Prostate gland (tissue), 2 donors: ENCODE measurements at regions not wholly inside any gene's neighbourhood (a gene's known extent, or its start where the extent isn't known, plus 50 kb on each side); places are given as distances from the start of the nearest gene placed in this dataset.

Experiments used
- DNase-seq: peaks from one replicate; pipeline ENCODE4 v3.0.0-alpha.2; 2019; ENCODE audit warnings: low spot score
- H3K27ac ChIP-seq, 2 donors: fragments of 200-600 bp; sonication (generic); 2 replicates each; pipeline ENCODE4 v1.5.1; 2017 to 2019
- H3K27me3 ChIP-seq: fragments of 200-600 bp; sonication (generic); replicated peaks from 2 replicates; pipeline ENCODE4 v1.5.1; 2019; ENCODE audit not compliant: insufficient read depth
- H3K36me3 ChIP-seq, 2 donors: fragments of 200-600 bp; sonication (generic); 1 replicate in 1 of 2; 2 replicates in 1 of 2; pipeline versions ENCODE4 v1.5.1 to v1.8.1; 2017 to 2019
- H3K4me1 ChIP-seq: fragments of 200-600 bp; sonication (generic); replicated peaks from 2 replicates; pipeline ENCODE4 v1.5.1; 2019
- H3K4me3 ChIP-seq, 2 donors: fragments of 200-600 bp; sonication (generic); 2 replicates each; pipeline ENCODE4 v1.5.1; 2017 to 2019
- H3K9me3 ChIP-seq: fragments of 200-600 bp; sonication (generic); 2 replicates; pipeline ENCODE4 v1.5.1; 2017
- POLR2A ChIP-seq: fragments of 450-650 bp; IDR thresholded peaks from one replicate; pipeline ENCODE4 v1.6.1; 2016; ENCODE audit warnings: antibody characterized with exemption, mild to moderate bottlenecking
- POLR2AphosphoS5 ChIP-seq: sonication (generic); formaldehyde crosslinking; IDR thresholded peaks from one replicate; pipeline ENCODE4 v1.6.1; 2017; ENCODE audit warnings: antibody characterized with exemption
- WGBS: methylation state at CpG from one replicate; pipeline ENCODE4 v1.1.5; 2018; 5-methylcytosine and 5-hydroxymethylcytosine counted together
- intact Hi-C: fragments of 100-400 bp; cut with DNase I; formaldehyde crosslinking; loops from one replicate; pipeline ENCODE4 v1.14.2; 2022
- TF ChIP-seq, protein P1 (sequence below), 4 experiments: fragments of 200-600 bp in 2 of 4; fragments of 450-650 bp in 2 of 4; sonication (generic) in 2 of 4; IDR thresholded peaks; 1 replicate in 3 of 4; 2 replicates in 1 of 4; pipeline ENCODE4 v1.5.1; 2016 to 2019; ENCODE audit warnings: antibody characterized with exemption in 4 of 4, mild to moderate bottlenecking in 2 of 4, moderate library complexity in 2 of 4

DNA sequence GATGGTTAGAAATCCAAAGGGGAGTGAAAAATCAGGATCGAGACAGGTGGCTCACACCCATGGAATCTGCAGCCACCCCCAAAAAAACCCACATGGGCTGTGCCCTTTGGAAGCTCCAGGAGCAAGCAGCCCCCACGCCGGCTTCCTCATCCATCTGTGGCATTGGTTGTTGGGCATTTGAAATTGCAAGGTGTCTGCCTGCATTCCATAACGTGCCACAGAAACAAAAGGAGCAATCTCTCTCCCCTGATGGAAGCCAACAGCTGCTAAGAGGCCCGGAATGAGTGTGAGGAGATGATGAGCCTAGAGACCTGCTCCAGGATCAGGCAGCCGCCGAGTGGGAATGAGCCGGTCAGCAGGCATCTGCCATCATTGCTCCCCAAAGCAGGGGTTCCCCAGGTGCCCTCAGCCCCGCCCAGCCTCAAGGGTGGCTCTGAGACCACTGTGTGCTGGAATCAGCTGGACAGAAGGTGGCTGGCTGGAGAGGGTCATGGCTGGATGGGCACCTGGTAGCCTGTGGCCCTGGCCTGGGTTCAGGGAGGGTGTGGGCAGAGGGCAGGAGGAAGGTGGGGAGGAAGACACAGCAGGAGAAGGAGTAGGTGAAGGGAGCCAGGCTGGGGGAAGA is 113.2 kb downstream of the CRLF2 start:
- no peak for DNase-seq
- WGBS, result 75% methylated on average over 9 of the region's 9 CpGs
- Histone ChIP-seq H3K9me3 (no peaks in the 10 kb centered on the region), H3K27ac (no peak overlapping the region), H3K27me3 (no peaks in the 10 kb centered on the region), H3K36me3 (no peaks in the 10 kb centered on the region), H3K4me3 (no peak overlapping the region), H3K4me1 (no peaks in the 10 kb centered on the region)
- intact Hi-C loops, result no loop called here
- TF ChIP-seq, protein P1, sequence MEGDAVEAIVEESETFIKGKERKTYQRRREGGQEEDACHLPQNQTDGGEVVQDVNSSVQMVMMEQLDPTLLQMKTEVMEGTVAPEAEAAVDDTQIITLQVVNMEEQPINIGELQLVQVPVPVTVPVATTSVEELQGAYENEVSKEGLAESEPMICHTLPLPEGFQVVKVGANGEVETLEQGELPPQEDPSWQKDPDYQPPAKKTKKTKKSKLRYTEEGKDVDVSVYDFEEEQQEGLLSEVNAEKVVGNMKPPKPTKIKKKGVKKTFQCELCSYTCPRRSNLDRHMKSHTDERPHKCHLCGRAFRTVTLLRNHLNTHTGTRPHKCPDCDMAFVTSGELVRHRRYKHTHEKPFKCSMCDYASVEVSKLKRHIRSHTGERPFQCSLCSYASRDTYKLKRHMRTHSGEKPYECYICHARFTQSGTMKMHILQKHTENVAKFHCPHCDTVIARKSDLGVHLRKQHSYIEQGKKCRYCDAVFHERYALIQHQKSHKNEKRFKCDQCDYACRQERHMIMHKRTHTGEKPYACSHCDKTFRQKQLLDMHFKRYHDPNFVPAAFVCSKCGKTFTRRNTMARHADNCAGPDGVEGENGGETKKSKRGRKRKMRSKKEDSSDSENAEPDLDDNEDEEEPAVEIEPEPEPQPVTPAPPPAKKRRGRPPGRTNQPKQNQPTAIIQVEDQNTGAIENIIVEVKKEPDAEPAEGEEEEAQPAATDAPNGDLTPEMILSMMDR (IDR thresholded peaks at IDR 0.05), result no peak
- TF ChIP-seq POLR2A, result no peak
- no peak for TF ChIP-seq POLR2AphosphoS5

DNA sequence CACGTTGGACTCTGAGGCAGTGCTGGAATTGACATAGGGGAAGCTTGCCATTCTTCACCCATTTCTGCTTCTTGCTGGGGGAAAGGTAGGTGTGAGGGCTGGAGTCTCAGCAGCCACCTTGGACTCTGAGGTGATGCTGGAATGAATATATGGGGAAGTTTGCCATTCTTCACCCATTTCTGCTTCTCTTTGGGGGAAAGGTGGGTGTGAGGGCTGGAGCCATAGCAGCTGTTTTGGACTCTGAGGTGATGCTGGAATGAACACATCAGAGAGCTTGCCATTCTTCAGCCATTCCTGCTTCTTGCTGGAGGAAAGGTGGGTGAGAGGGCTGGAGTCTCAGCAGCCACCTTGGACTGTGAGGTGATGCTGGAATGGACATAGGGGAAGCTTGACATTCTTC is 115.1 kb downstream of the CRLF2 start:
- WGBS, result 89% methylated on average over 1 of the region's 1 CpG
- intact Hi-C loops, result no loop called here
- TF ChIP-seq, protein P1 (IDR thresholded peaks at IDR 0.05), result no peak
- TF ChIP-seq POLR2AphosphoS5, result no peak
- no peak overlapping the region for H3K4me3 ChIP-seq
- H3K9me3 ChIP-seq, result no peaks in the 10 kb centered on the region
- H3K36me3 ChIP-seq, result no peaks in the 10 kb centered on the region
- no peaks in the 10 kb centered on the region for H3K4me1 ChIP-seq
- H3K27ac ChIP-seq, result no peak overlapping the region
- DNase-seq, result no peak
- H3K27me3 ChIP-seq, result no peaks in the 10 kb centered on the region

DNA sequence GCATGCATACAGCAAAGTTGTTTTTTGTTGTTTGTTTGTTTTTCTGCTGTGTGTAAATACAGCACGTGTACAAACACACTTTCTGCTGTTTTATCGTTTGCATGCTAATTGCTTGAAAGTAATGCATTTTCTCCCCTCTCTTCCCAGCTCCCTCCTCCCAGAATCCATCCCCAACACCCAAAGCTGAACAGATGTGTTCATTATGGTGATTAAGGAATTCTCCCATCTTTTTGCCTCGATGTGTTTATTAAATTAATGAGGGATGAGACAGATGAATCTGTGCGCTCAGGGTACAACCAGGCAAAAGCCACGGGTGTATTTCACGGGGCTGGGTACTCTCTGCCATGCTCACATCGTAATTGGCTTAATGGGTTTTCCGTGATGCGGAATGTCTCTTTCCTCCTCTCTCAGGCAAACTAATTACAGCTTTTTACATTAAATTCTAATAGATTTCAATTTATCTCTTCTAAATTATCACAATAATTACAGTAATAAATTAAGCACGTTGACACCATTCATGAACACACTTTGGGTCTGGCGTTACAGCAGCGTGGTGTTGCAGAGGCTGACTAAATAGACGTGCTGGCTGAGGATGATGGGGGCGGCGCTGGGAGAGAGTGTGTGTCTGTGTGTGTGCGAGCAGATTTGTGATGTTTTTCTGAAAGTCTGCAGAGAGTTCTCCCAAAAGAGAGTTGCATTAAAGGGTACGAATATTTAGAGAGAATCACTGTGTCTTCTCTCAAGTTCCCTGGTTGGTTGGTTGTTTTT is 117.7 kb downstream of the CRLF2 start:
- H3K27me3 ChIP-seq, result no peaks in the 10 kb centered on the region
- WGBS, result 79% methylated on average over 17 of the region's 17 CpGs
- intact Hi-C loops, result no loop called here
- no peak overlapping the region for H3K4me3 ChIP-seq
- TF ChIP-seq POLR2AphosphoS5, result no peak
- TF ChIP-seq POLR2A, result no peak
- TF ChIP-seq, protein P1 (IDR thresholded peaks at IDR 0.05), result no peak
- no peaks in the 10 kb centered on the region for H3K36me3 ChIP-seq
- no peaks in the 10 kb centered on the region for H3K9me3 ChIP-seq
- DNase-seq, result no peak
- no peak overlapping the region for H3K27ac ChIP-seq
- no peaks in the 10 kb centered on the region for H3K4me1 ChIP-seq

DNA sequence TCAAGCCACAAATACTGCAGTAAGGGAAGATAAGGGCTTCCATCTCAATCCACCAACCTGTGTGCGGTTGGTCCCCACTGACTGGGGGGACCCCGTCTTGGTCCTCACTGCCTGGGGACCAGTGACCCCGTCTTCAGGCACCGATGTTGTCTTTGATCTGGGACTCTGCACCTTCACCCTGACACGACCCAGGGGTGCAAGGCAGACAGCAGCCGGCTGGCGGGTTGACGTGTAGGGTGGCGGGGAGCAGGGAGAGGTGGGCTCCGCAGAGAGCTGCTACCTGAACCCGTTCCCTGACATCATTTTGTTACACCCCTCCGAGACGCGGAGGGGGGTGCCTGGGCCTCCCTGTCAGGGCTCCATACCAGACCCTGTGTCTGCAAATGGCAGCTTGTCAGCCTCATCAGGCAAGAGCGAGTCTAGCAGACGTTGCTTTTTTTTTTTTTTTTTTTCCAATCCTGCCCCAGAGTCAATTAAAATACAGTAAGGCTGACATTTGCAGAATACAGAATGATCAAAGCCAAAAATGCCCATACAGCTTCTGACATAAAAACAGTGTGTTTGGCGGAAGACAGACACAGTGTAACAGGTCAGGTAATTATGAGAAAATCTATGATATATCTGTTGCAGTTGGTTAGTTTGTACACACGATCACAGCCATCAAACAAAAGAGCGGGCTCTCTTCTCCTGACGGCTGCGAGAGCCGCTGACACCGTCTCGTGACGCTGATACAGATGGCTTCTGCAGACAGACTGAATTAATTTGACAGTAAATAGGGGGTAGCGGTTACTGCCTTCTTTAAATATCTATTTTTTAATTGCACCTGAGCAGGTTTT is 118.6 kb downstream of the CRLF2 start:
- Histone ChIP-seq H3K36me3 (no peaks in the 10 kb centered on the region), H3K4me3 (no peak overlapping the region), H3K27ac (no peak overlapping the region), H3K9me3 (no peaks in the 10 kb centered on the region), H3K27me3 (no peaks in the 10 kb centered on the region), H3K4me1 (no peaks in the 10 kb centered on the region)
- 45% methylated on average over 26 of the region's 26 CpGs for WGBS
- intact Hi-C loops, result no loop called here
- TF ChIP-seq POLR2AphosphoS5, result no peak
- TF ChIP-seq POLR2A, result no peak
- TF ChIP-seq, protein P1 (IDR thresholded peaks at IDR 0.05), result no peak
- DNase-seq, result no peak
